HepG2 (cell line): ENCODE measurements at regions not wholly inside any gene's neighbourhood (a gene's known extent, or its start where the extent isn't known, plus 50 kb on each side); places are given as distances from the start of the nearest gene placed in this dataset.

Experiments used
- AHR ChIP-seq: IDR thresholded peaks from 2 replicates; pipeline ENCODE4 v1.6.1; 2018; ENCODE audit warnings: missing genetic modification reagents, missing compliant biosample characterization
- GATA4 ChIP-seq: sonication (generic); IDR thresholded peaks from 2 replicates; pipeline ENCODE4 v1.6.1; 2016; ENCODE audit warnings: antibody characterized with exemption, low read depth, borderline replicate concordance
- MEF2D ChIP-seq: sonication (generic); formaldehyde crosslinking; IDR thresholded peaks from 2 replicates; pipeline ENCODE4 v1.5.1; 2020; ENCODE audit warnings: mild to moderate bottlenecking, missing genetic modification reagents
- MXI1 ChIP-seq: IDR thresholded peaks from 3 replicates; pipeline ENCODE4 v1.6.1; 2012; ENCODE audit warnings: low read depth, low read length, inconsistent platforms, borderline replicate concordance
- NFE2 ChIP-seq: sonication (generic); formaldehyde crosslinking; IDR thresholded peaks from 2 replicates; pipeline ENCODE4 v1.4.0; 2020; ENCODE audit warnings: missing genetic modification reagents
- SP1 ChIP-seq, 2 experiments: fragments of 450-650 bp in 1 of 2; sonication (generic) in 1 of 2; formaldehyde crosslinking in 1 of 2; IDR thresholded peaks; 2 replicates each; pipeline versions ENCODE4 v1.4.0 to v1.6.1; 2016 to 2020; ENCODE audit warnings: missing genetic modification reagents in 1 of 2
- ZC3H4 ChIP-seq: sonication (generic); formaldehyde crosslinking; IDR thresholded peaks from 2 replicates; pipeline ENCODE4 v1.4.0; 2020; ENCODE audit warnings: missing genetic modification reagents, borderline replicate concordance
- ZNF10 ChIP-seq: sonication (generic); formaldehyde crosslinking; IDR thresholded peaks from 2 replicates; pipeline ENCODE4 v1.4.0; 2020; ENCODE audit warnings: mild to moderate bottlenecking, low read depth, missing genetic modification reagents, borderline replicate concordance
- ZNF549 ChIP-seq: sonication (generic); formaldehyde crosslinking; IDR thresholded peaks from 2 replicates; pipeline ENCODE4 v1.5.0; 2020; ENCODE audit warnings: missing genetic modification reagents
- TF ChIP-seq, protein P1 (sequence below), 2 experiments: fragments of 450-650 bp in 1 of 2; sonication (generic) in 1 of 2; formaldehyde crosslinking in 1 of 2; IDR thresholded peaks; 2 replicates each; pipeline versions ENCODE4 v1.6.1 to v1.8.0; 2016 to 2022; ENCODE audit warnings: antibody characterized with exemption in 1 of 2, mild to moderate bottlenecking in 1 of 2, missing genetic modification reagents in 1 of 2
- TF ChIP-seq, protein P2 (sequence below): IDR thresholded peaks from 2 replicates; pipeline ENCODE4 v1.6.1; 2016; ENCODE audit warnings: missing compliant biosample characterization, missing genetic modification reagents, borderline replicate concordance
- TF ChIP-seq, protein P3 (sequence below): sonication (generic); formaldehyde crosslinking; IDR thresholded peaks from 2 replicates; pipeline ENCODE4 v1.4.0; 2020; ENCODE audit warnings: mild to moderate bottlenecking, low read depth, missing genetic modification reagents
- TF ChIP-seq, protein P4 (sequence below): sonication (generic); formaldehyde crosslinking; IDR thresholded peaks from 2 replicates; pipeline ENCODE4 v1.8.1; 2023; ENCODE audit warnings: missing genetic modification reagents, mild to moderate bottlenecking, borderline replicate concordance
- TF ChIP-seq, protein P5 (sequence below): sonication (generic); formaldehyde crosslinking; IDR thresholded peaks from 2 replicates; pipeline ENCODE4 v1.8.0; 2022; ENCODE audit warnings: mild to moderate bottlenecking, missing genetic modification reagents, moderate library complexity
- TF ChIP-seq, protein P6 (sequence below): sonication (generic); formaldehyde crosslinking; IDR thresholded peaks from 2 replicates; pipeline ENCODE4 v1.5.1; 2020; ENCODE audit warnings: missing genetic modification reagents, mild to moderate bottlenecking, borderline replicate concordance

DNA sequence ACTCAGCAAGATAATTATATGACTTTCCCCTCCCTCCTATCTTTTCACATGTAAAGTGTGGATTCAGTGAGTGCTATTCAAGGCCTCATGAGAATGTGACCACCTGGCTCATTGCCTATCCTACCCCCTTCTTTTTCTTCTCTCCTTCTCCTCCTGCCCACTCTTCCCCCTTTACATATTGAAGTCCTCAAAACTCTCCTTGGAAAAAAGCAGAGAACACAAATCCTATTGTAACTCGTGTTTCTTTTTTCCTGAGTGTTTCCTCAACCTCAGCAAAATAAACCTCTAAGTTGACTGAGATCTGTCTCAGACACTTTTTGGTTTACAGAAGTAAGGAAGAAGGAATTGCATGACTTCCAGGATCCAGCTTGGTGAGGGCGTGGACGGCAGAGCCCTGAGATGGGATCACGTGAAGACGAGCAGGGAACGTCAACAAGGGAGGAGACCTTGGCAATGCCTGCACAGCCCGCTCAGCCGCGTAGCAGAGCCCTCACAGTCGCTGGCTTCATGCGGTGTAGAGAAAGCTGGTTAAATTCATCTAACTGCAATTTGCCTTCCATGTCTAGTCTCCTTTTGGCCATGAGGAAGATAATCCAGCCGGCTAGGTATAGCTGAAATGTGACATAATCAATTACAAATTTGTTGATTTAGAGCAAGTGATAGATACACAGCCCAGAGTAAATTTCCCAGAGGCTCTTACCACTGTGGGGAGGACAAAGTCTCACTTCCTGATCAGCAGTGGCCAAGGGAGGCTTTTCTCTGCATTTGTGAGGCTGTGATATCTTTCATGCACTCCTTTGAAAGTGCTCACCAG, 75.7 kb downstream of the LYZL2 start (continued):
- TF ChIP-seq, protein P1, sequence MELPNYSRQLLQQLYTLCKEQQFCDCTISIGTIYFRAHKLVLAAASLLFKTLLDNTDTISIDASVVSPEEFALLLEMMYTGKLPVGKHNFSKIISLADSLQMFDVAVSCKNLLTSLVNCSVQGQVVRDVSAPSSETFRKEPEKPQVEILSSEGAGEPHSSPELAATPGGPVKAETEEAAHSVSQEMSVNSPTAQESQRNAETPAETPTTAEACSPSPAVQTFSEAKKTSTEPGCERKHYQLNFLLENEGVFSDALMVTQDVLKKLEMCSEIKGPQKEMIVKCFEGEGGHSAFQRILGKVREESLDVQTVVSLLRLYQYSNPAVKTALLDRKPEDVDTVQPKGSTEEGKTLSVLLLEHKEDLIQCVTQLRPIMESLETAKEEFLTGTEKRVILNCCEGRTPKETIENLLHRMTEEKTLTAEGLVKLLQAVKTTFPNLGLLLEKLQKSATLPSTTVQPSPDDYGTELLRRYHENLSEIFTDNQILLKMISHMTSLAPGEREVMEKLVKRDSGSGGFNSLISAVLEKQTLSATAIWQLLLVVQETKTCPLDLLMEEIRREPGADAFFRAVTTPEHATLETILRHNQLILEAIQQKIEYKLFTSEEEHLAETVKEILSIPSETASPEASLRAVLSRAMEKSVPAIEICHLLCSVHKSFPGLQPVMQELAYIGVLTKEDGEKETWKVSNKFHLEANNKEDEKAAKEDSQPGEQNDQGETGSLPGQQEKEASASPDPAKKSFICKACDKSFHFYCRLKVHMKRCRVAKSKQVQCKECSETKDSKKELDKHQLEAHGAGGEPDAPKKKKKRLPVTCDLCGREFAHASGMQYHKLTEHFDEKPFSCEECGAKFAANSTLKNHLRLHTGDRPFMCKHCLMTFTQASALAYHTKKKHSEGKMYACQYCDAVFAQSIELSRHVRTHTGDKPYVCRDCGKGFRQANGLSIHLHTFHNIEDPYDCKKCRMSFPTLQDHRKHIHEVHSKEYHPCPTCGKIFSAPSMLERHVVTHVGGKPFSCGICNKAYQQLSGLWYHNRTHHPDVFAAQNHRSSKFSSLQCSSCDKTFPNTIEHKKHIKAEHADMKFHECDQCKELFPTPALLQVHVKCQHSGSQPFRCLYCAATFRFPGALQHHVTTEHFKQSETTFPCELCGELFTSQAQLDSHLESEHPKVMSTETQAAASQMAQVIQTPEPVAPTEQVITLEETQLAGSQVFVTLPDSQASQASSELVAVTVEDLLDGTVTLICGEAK (IDR thresholded peaks at IDR 0.05) = no peak
- TF ChIP-seq, protein P1 (CRISPR knock-in tag; IDR thresholded peaks at IDR 0.05) = no peak
- TF ChIP-seq, protein P2, sequence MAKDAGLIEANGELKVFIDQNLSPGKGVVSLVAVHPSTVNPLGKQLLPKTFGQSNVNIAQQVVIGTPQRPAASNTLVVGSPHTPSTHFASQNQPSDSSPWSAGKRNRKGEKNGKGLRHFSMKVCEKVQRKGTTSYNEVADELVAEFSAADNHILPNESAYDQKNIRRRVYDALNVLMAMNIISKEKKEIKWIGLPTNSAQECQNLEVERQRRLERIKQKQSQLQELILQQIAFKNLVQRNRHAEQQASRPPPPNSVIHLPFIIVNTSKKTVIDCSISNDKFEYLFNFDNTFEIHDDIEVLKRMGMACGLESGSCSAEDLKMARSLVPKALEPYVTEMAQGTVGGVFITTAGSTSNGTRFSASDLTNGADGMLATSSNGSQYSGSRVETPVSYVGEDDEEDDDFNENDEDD (CRISPR knock-in tag) = no peak
- TF ChIP-seq ZNF549 = no peak
- TF ChIP-seq, protein P3, sequence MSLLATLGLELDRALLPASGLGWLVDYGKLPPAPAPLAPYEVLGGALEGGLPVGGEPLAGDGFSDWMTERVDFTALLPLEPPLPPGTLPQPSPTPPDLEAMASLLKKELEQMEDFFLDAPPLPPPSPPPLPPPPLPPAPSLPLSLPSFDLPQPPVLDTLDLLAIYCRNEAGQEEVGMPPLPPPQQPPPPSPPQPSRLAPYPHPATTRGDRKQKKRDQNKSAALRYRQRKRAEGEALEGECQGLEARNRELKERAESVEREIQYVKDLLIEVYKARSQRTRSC (CRISPR knock-in tag) = no peak
- TF ChIP-seq, protein P4, sequence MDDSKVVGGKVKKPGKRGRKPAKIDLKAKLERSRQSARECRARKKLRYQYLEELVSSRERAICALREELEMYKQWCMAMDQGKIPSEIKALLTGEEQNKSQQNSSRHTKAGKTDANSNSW (CRISPR knock-in tag) = no peak
- TF ChIP-seq, protein P5, sequence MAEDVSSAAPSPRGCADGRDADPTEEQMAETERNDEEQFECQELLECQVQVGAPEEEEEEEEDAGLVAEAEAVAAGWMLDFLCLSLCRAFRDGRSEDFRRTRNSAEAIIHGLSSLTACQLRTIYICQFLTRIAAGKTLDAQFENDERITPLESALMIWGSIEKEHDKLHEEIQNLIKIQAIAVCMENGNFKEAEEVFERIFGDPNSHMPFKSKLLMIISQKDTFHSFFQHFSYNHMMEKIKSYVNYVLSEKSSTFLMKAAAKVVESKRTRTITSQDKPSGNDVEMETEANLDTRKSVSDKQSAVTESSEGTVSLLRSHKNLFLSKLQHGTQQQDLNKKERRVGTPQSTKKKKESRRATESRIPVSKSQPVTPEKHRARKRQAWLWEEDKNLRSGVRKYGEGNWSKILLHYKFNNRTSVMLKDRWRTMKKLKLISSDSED (CRISPR knock-in tag) = no peak
- no peak for TF ChIP-seq AHR (CRISPR knock-in tag)
- no peak for TF ChIP-seq MXI1
- TF ChIP-seq ZC3H4 = no peak
- TF ChIP-seq SP1 (IDR thresholded peaks at IDR 0.05) = no peak
- no peak for TF ChIP-seq SP1 (CRISPR knock-in tag; IDR thresholded peaks at IDR 0.05)
- TF ChIP-seq ZNF10 (CRISPR knock-in tag) = no peak
- no peak; the same call in 1 of the 2 replicates for TF ChIP-seq MEF2D (CRISPR knock-in tag)
- no peak for TF ChIP-seq GATA4
- no peak for TF ChIP-seq NFE2 (CRISPR knock-in tag)
- TF ChIP-seq, protein P6, sequence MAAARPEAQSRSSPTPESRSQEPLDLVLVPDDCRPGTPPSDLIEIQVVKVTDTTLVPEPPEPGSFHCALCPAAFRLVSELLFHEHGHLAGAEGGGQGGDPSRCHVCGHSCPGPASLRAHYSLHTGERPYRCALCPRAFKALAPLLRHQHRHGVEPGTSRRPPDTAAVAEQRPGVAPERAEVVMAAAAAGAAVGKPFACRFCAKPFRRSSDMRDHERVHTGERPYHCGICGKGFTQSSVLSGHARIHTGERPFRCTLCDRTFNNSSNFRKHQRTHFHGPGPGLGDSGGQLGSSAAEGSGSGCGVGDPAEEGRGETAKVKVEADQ (CRISPR knock-in tag) = no peak
